CD4-positive, alpha-beta T cell treated with Interleukin-12 subunit alpha and Interleukin-12 subunit beta, for 1 hour (primary cell): ENCODE measurements at regions not wholly inside any gene's neighbourhood (a gene's known extent, or its start where the extent isn't known, plus 50 kb on each side); places are given as distances from the start of the nearest gene placed in this dataset.

Source experiments
- DNase-seq: peaks from one replicate; pipeline ENCODE4 v3.0.0-alpha.2; 2020

DNA sequence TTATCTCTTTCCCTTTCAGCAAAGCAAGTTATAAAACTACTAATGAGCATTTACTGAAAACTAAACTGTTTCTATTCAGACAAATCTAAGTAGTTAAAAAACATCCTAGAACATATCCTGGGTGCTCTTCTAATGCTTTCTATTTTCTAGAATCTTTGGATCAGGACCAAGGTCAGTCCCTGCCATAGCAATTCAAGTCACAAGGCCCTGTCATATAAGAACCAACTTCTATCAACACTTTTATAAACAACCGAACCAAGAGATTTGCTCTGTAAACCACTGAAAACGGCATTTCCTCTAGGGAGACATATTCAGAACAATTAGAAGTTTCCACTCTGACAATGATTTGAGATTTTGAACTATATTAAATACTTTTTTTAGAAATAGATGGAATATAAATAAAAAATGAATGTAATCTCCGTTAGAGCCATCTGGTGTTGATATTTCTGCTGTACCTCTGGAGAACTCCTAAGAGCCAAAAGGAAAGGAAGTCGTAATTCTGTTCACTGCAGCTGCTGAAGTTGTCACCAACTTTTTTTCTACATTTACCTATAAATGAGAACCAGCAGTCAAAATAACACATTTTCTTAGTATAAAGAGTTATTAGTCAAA lies 51.4 kb upstream of the LGSN start:
- DNase-seq, result no peak

DNA sequence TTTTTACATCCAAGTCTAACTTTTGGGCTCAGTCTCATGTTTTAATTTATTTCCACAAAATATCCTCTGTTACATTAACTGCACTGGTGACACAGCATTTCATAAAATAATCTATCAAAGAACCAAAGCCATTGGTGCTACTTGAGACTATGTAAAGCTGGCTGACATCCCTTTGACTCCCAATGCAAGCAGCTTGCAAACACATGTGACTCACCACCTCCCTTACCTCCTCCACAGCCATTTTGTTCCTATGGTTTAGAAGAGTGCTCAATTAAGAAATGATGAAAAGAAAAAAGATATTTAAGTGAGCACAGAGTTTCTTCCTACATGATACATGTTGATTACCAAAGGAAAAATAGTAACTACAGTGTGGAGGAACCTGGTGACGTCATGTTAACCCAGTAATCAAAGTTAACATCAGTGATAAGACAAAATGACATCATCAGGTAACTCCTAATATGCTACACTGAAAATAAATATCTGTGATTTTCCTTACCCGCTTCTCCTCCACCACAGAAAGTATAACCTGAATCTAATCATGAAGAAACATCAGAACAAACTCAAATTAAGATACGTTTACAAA lies 53.3 kb upstream of the LGSN start:
- DNase-seq, result no peak

DNA sequence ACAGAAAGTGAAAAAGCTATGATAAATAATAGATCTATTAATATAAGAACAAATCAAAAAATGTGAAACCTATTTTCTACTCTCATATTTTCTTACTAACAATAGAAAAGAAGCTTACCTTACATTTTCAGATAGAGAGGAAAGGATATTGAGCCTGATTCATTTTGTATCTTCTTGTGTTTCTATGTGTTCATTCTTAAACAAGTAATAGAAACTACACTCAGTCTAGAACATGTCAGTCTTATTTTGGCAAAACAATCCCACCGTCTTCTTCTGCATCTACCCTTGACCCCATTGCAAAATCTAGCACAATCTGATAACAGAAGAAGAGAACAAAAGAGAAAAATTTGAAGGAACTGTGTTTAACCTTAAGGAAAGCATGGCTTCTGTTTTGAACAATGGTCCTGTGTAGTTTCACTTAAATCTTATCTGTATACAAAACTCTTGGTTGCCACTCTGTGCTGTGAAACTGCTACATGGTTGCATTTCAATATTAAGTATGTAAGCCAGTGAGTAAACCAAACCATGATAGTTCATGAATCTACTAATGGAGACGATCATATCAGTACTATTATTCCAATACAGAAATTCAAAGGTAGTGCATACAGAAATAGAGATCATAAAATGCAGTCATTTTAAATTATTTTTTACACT lies 69.5 kb upstream of the LGSN start:
- DNase-seq, result no peak

- DNase-seq, result no peak
Measured at GRCh38 chr6:63391203-63391970, 71.6 kb upstream of the LGSN start.

DNA sequence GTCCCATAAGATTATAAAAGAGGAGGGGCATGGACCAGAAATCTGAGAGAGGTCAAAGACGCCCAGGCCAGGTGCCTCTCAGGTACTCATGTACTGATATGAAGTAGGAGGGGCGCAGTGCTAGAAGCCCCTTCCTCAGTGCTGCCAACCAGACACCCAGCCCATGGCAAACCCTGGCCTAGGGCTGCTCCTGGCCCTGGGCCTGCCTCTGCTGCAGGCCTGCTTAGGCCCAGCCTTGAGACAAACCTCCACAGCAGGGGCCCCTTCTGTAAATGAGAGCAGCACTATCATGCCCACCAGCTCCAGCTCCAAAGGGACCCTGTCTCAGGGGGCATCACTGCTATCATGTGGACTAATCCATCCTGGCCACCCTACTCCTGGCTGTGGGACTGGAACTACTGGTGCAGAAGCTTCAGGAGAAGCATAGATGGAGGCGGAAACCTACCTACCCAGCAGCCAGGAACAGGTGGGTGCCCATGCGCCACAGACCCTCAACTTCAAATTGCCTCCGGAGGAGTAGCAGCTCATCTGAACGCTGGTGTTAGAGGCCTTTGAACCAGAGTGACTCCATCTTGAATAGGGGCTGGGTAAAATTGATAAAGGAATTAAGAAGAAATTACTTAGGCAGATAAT lies 72.4 kb upstream of the LGSN start:
- no peak for DNase-seq

GRCh38 chr6:63394656-63395308 lies 75.0 kb upstream of the LGSN start:
- no peak for DNase-seq

GRCh38 chr6:63395381-63395780 lies 75.6 kb upstream of the LGSN start:
- DNase-seq, result no peak

- DNase-seq, result no peak
Measured at GRCh38 chr6:63403725-63404124, 83.9 kb upstream of the LGSN start.

- DNase-seq, result no peak
Measured at GRCh38 chr6:63410435-63411426, 90.9 kb upstream of the LGSN start.

GRCh38 chr6:63415286-63415685 lies 95.5 kb upstream of the LGSN start:
- DNase-seq, result no peak

DNA sequence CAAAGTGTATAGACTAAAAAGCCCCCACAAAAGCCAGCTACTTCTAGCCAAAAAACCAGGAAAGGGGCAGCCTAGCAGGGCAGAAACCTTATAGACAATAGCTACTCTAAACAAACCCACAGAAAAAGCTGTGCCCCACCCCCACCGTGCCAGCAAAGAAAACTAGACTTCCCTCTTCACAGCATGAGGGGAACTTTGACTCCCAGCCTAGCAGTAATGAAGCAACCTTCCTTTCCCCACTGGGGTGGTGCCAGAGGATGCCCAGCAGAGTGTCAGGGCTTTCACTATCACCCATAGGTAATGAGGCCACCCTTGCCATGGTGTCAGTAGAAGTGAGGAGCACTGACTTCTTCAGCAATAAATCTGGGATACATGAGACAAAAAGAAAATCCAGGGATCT lies 99.0 kb upstream of the LGSN start:
- DNase-seq, result no peak

GRCh38 chr6:63424636-63425035 lies 104.9 kb upstream of the LGSN start:
- DNase-seq, result no peak

DNA sequence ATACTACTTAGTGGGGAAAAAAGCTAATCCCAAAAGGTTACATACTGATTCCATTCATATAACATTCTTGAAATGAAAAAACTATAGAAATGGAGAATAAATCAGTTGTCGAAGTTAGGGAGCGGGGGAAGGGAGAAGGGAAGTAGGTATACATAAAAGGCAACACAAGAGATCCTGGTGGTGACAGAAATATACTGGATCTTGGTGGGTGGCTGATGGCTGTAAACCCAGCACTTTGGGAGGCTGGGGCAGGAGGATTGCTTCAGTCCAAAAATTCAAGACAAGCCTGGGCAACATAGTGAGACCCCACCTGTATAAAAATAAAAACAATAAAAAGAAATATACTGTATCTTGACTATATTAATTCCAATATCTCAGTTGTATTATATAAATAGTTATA lies 105.7 kb upstream of the LGSN start:
- no peak for DNase-seq

DNA sequence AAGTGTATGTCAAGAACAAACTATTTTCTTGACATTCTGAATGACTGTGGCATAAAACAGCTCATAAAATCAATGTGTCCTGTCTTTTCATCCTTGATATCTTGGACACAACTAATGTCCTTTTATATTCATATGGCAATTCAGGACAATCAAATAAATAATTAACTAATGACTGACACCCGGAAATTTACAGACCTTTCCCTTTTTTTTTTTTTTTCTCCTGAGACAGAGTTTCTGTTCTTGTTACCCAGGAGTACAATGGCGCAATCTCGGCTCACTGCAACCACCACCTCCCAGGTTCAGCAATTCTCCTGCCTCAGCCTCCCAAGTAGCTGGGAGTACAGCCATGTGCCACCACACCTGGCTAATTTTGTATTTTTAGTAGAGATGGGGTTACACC lies 107.1 kb upstream of the LGSN start:
- DNase-seq, result no peak

DNA sequence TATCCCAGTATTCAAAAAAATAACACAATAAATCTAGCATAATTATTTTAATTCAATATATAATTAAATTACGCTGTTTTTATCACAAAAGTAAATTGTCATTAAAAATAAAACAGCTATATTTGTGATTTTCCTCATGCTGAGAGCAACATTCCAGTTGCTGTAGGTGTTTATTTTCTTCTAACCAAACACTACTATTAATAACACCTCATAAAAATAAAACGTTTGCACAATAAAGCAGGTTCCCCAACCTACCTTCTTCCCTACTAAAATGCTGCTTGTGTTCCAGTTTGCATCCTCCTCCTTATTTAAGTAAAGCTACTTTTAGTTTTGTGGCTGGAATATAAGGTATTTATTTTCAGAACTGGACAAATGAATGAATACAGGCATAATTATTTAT lies 108.2 kb upstream of the LGSN start:
- no peak for DNase-seq

- no peak for DNase-seq
Measured at GRCh38 chr6:63430985-63431519, 111.3 kb upstream of the LGSN start.

DNA sequence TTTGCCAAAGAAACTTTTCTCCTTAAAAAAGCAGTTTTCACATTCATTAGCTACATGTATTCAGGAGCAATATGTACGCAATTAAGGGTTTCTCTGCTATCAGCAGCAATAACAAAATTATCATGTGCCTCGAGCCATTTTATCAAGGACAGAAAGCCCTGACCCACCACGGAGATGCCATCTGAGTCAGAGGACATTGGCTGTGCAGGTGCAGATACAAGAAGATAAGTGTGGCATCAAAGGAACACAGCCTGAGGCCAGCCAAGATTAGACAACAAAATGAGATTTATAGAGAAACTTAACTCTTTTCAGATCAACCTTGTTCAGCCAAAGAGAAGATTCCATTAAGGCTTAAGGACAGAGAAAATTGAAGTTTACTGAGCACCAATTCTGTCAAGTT lies 115.2 kb upstream of the LGSN start:
- DNase-seq, result no peak

GRCh38 chr6:63436356-63436755 lies 116.6 kb upstream of the LGSN start:
- DNase-seq, result no peak

DNA sequence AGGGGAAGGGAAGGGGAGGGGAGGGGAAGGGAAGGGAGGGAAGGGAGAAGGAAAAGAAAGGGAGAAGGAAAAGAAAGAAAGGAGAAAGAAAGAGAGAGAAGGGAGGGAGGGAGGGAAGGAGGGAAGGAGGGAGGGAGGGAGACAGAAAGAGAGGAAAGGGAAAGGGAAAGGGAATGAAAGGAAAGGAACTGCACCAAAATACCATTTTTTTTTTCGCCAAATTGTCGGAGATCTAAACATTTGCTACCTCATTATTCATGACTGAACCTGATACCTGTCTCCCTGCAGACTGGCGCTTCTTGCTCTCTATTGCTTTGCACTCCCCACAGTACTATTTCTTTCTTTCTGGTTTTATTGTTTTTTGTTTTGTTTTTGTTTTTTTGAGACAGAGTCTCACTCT lies 117.3 kb upstream of the LGSN start:
- no peak for DNase-seq

GRCh38 chr6:63440057-63440456 lies 120.3 kb upstream of the LGSN start:
- DNase-seq, result no peak

- no peak for DNase-seq
Measured at GRCh38 chr6:63440594-63440993, 120.8 kb upstream of the LGSN start.
